ENCODE measurements at regions not wholly inside any gene's neighbourhood (a gene's known extent, or its start where the extent isn't known, plus 50 kb on each side); places are given as distances from the start of the nearest gene placed in this dataset.

DNA sequence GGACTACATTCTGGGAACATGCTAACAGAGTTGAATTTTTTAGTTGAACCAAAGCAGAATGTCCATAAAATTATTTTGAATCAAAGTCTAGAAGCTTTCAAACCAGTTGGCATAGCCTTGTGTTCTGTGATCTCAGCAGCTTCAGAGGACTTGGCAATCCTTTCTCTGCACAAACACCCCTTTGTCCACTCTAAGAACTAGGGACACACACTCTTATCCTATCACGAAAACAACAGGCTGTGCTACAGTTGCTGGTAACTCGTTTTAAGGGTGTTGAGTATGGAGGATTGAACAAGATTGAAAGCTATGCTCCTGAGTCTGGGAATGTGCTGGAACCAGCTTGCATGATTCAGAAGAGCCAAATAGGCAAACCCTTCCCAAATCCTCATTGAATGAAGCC lies 76.4 kb upstream of the PRSS58 start:
- DNase-seq (ENCODE audit: low read depth) = no peak
- H3K4me3 ChIP-seq (ENCODE audit: control insufficient read depth, low read depth, low read length) = no peak overlapping the region
- TF ChIP-seq, protein P1, sequence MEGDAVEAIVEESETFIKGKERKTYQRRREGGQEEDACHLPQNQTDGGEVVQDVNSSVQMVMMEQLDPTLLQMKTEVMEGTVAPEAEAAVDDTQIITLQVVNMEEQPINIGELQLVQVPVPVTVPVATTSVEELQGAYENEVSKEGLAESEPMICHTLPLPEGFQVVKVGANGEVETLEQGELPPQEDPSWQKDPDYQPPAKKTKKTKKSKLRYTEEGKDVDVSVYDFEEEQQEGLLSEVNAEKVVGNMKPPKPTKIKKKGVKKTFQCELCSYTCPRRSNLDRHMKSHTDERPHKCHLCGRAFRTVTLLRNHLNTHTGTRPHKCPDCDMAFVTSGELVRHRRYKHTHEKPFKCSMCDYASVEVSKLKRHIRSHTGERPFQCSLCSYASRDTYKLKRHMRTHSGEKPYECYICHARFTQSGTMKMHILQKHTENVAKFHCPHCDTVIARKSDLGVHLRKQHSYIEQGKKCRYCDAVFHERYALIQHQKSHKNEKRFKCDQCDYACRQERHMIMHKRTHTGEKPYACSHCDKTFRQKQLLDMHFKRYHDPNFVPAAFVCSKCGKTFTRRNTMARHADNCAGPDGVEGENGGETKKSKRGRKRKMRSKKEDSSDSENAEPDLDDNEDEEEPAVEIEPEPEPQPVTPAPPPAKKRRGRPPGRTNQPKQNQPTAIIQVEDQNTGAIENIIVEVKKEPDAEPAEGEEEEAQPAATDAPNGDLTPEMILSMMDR (conservative IDR thresholded peaks at IDR 0.05; ENCODE audit: control insufficient read depth, insufficient read depth, low read depth, low read length) = no peak

DNA sequence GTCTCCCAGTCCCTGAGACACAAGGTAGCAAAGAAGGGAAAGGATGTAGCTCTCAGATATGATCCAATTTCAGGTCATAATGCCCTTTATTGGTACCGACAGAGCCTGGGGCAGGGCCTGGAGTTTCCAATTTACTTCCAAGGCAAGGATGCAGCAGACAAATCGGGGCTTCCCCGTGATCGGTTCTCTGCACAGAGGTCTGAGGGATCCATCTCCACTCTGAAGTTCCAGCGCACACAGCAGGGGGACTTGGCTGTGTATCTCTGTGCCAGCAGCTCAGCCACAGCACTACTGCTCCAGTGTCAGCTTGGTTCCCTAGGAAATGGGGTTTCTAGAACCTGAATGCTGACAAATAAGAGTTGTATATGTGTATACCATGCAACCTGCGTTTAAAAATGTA lies 74.6 kb upstream of the PRSS58 start:
- H3K4me3 ChIP-seq (ENCODE audit: control insufficient read depth, low read depth, low read length) = no peak overlapping the region
- no peak for DNase-seq (ENCODE audit: low read depth)
- TF ChIP-seq, protein P1 (conservative IDR thresholded peaks at IDR 0.05; ENCODE audit: control insufficient read depth, insufficient read depth, low read depth, low read length) = no peak

DNA sequence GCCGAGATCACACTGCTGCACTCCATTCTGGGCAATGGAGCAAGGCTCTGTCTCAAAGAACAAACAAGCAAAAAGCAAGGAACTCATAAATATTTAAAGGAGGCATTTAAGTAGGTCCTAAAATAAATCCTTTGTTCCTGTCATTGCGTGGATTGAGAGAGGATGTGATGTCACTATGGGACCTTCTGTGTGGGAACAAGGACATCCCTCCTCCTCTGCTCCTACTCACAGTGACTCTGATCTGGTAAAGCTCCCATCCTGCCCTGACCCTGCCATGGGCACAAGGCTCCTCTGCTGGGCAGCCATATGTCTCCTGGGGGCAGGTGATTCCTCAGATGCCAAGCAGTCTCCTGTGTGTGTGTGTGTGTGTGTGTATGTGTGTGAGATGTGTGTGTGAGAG lies 74.1 kb upstream of the PRSS58 start:
- TF ChIP-seq, protein P1 (conservative IDR thresholded peaks at IDR 0.05; ENCODE audit: control insufficient read depth, insufficient read depth, low read depth, low read length) = no peak
- DNase-seq (ENCODE audit: low read depth) = no peak
- H3K4me3 ChIP-seq (ENCODE audit: control insufficient read depth, low read depth, low read length) = no peak overlapping the region

DNA sequence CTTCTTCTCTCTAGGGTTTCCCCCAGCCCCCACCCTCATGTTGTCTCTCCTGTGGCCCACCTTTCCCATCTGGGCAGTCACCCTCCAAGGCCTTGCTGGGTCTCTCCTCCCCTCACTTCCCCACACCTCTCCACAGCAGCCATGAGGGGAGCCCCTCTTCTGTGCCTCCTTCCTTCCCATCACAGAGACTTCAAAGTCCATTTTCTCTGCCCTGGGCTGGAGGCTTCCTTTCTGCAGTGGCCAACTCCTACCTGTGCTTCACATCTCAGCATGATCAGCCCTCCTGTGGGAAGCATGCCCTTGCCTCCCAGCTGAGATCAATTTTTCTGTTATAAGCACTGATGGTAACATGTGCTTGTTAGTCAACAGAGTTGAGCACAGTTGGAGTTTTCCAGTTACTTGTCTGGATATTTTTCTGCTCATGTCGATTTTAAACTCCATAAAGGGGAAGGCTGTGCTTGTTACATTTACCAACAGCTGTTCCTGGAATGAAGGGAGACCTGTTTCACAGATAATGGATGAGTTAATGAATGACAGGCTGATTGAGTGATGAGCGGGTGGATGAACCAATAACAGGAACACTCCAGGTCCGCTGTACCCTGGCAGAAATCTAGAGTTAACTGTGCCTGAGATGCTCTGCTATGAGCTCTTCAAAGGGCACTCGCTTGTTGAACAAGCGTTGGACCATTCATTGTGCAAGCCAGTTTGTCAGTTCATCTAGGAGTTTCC lies 71.4 kb upstream of the PRSS58 start:
- no peak overlapping the region for H3K4me3 ChIP-seq (ENCODE audit: control insufficient read depth, low read depth, low read length)
- TF ChIP-seq, protein P1 (conservative IDR thresholded peaks at IDR 0.05; ENCODE audit: control insufficient read depth, insufficient read depth, low read depth, low read length) = no peak
- no peak for DNase-seq (ENCODE audit: low read depth)

DNA sequence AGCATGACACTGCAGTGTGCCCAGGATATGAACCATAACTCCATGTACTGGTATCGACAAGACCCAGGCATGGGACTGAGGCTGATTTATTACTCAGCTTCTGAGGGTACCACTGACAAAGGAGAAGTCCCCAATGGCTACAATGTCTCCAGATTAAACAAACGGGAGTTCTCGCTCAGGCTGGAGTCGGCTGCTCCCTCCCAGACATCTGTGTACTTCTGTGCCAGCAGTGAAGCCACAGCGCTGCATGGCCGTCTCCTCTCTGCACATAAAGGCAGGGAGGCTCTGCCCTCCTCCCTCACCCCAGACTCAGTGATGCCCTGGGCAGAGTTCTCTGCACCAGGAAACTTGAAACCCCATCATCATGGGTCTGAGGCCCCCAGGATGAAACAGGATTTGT lies 70.7 kb upstream of the PRSS58 start:
- TF ChIP-seq, protein P1 (conservative IDR thresholded peaks at IDR 0.05; ENCODE audit: control insufficient read depth, insufficient read depth, low read depth, low read length) = no peak
- no peak overlapping the region for H3K4me3 ChIP-seq (ENCODE audit: control insufficient read depth, low read depth, low read length)
- no peak for DNase-seq (ENCODE audit: low read depth)

DNA sequence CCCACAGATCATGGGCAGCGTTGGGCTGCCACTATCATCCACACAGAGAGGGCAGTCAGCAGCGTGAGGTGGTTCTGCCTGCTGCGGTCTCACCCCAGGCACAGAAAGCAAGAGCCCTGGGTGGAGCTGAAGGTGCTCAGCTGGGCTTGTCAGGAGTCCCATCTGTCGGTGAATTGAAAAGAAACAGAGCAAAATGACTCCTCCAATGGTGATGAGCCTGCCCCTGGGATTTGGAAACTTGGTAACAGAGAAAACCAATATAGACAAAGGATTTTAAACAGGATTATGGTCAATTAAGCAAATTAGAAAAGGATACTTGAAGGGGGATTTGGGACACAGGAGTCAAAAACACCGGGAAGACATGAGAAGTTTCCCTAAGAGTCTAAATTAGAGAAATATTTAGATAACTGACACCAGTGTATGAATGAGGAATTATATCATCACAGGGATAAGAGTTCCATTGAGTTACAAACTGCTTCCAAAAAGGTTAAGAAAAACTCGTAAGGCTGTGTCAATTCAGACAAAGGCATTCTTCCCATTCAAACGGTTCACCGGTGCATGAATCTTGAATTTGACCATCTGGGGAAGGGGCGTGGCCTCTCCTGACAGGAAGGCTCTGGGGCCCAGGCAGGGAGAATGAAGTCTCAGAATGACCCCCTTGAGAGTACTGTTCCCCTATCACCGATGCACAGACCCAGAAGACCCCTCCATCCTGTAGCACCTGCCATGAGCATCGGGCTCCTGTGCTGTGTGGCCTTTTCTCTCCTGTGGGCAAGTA lies 70.0 kb upstream of the PRSS58 start:
- H3K4me3 ChIP-seq (ENCODE audit: control insufficient read depth, low read depth, low read length) = no peak overlapping the region
- no peak for DNase-seq (ENCODE audit: low read depth)
- TF ChIP-seq, protein P1 (conservative IDR thresholded peaks at IDR 0.05; ENCODE audit: control insufficient read depth, insufficient read depth, low read depth, low read length) = no peak
